ENCODE measurements at regions not wholly inside any gene's neighbourhood (a gene's known extent, or its start where the extent isn't known, plus 50 kb on each side); places are given as distances from the start of the nearest gene placed in this dataset.

DNA sequence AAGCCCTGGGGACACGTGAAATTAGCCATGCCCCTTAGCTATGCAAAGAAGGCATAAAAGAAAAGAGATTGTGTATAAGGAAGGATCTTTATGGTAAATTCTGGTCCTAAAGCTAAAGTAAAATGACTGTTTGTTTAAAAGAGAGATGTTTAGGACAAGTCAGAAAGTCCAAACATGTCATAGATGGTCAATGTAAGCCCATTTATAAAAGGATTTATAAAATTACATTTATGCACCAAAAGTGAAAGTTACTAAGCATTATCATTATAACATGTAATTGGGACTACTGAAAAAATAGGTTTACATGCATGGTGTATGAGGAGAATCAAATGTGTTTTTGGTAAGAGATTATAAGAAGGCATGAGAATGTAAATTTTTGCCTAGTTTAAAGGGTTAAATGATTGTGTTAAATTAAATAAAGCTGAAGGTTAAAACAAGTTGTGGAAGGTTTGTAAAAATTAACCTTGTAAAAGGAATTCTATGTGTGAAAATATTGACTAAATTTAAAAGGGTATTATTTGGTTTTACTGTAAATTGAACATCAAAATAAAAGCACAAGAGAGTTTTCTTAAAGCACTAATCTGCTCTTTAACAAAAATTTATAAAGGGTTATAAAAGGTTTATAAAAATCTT lies 50.4 kb upstream of the TSPAN8 start:
- TF ChIP-seq, protein P1, sequence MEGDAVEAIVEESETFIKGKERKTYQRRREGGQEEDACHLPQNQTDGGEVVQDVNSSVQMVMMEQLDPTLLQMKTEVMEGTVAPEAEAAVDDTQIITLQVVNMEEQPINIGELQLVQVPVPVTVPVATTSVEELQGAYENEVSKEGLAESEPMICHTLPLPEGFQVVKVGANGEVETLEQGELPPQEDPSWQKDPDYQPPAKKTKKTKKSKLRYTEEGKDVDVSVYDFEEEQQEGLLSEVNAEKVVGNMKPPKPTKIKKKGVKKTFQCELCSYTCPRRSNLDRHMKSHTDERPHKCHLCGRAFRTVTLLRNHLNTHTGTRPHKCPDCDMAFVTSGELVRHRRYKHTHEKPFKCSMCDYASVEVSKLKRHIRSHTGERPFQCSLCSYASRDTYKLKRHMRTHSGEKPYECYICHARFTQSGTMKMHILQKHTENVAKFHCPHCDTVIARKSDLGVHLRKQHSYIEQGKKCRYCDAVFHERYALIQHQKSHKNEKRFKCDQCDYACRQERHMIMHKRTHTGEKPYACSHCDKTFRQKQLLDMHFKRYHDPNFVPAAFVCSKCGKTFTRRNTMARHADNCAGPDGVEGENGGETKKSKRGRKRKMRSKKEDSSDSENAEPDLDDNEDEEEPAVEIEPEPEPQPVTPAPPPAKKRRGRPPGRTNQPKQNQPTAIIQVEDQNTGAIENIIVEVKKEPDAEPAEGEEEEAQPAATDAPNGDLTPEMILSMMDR (conservative IDR thresholded peaks at IDR 0.05; ENCODE audit: low read length) = no peak
- TF ChIP-seq EZH2phosphoT487 (IDR thresholded peaks at IDR 0.05; ENCODE audit: borderline replicate concordance, low read depth, low read length) = no peak
